Fibroblast of skin of right quadriceps (primary cell): ENCODE measurements at regions not wholly inside any gene's neighbourhood (a gene's known extent, or its start where the extent isn't known, plus 50 kb on each side); places are given as distances from the start of the nearest gene placed in this dataset.
"Not testable (repeated sequence)": the region's sequence is repeated elsewhere in the genome, so short reads cannot be mapped to it uniquely, and the experiment has no call there.

ENCODE experiments used
- DNase-seq: peaks from one replicate; pipeline ENCODE4 v3.0.0-alpha.2; 2013

- DNase-seq: no peak
Measured at GRCh38 chr2:83224591-83225200, 1234.4 kb downstream of the SUCLG1 start.

GRCh38 chr2:83221258-83221657 lies 1237.8 kb downstream of the SUCLG1 start:
- DNase-seq: peak; percentile 80

GRCh38 chr2:83217854-83218253 lies 1241.2 kb downstream of the SUCLG1 start:
- DNase-seq: no peak

- DNase-seq: peak; percentile 61
Measured at GRCh38 chr2:83196225-83196624, 1262.9 kb downstream of the SUCLG1 start.

- DNase-seq: peak; percentile 37
Measured at GRCh38 chr2:83191316-83191715, 1267.8 kb downstream of the SUCLG1 start.

GRCh38 chr2:83186105-83186760 lies 1272.8 kb downstream of the SUCLG1 start:
- DNase-seq: peak; percentile 59

- DNase-seq: not testable (repeated sequence)
Measured at GRCh38 chr2:83180862-83181530, 1278.1 kb downstream of the SUCLG1 start.

GRCh38 chr2:83176539-83176938 lies 1282.5 kb downstream of the SUCLG1 start:
- no peak for DNase-seq

GRCh38 chr2:83172841-83173240 lies 1286.2 kb downstream of the SUCLG1 start:
- peak; percentile 35 for DNase-seq

- DNase-seq: no peak
Measured at GRCh38 chr2:83168377-83168776, 1290.7 kb downstream of the SUCLG1 start.

GRCh38 chr2:83162421-83162820 lies 1296.7 kb downstream of the SUCLG1 start:
- DNase-seq: peak; percentile 7

- no peak for DNase-seq
Measured at GRCh38 chr2:83160571-83160970, 1298.5 kb downstream of the SUCLG1 start.

GRCh38 chr2:83155826-83156225 lies 1303.3 kb downstream of the SUCLG1 start:
- no peak for DNase-seq

GRCh38 chr2:83143946-83144345 lies 1315.1 kb downstream of the SUCLG1 start:
- no peak for DNase-seq

GRCh38 chr2:83142934-83143333 lies 1316.1 kb downstream of the SUCLG1 start:
- DNase-seq: no peak

- no peak for DNase-seq
Measured at GRCh38 chr2:83115606-83116005, 1343.5 kb downstream of the SUCLG1 start.

- no peak for DNase-seq
Measured at GRCh38 chr2:83115155-83115554, 1343.9 kb downstream of the SUCLG1 start.

GRCh38 chr2:83113953-83114352 lies 1345.1 kb downstream of the SUCLG1 start:
- no peak for DNase-seq

- DNase-seq: peak; percentile 45
Measured at GRCh38 chr2:83112858-83113257, 1346.2 kb downstream of the SUCLG1 start.

GRCh38 chr2:83109284-83109683 lies 1349.8 kb downstream of the SUCLG1 start:
- DNase-seq: no peak

GRCh38 chr2:83106853-83107252 lies 1352.2 kb downstream of the SUCLG1 start:
- no peak for DNase-seq

- DNase-seq: no peak
Measured at GRCh38 chr2:83104202-83104601, 1354.9 kb downstream of the SUCLG1 start.

- peak; percentile 95 for DNase-seq
Measured at GRCh38 chr2:83103613-83104012, 1355.5 kb downstream of the SUCLG1 start.

GRCh38 chr2:83089051-83089450 lies 1370.0 kb downstream of the SUCLG1 start:
- DNase-seq: not testable (repeated sequence)
